Pancreas (tissue), 10 donors: ENCODE measurements at regions not wholly inside any gene's neighbourhood (a gene's known extent, or its start where the extent isn't known, plus 50 kb on each side); places are given as distances from the start of the nearest gene placed in this dataset.
A peak's percentile ranks its signal among the peaks of the same experiment; 100 is the strongest.

ENCODE experiments used
- ATAC-seq, 4 donors: fragments of 200-7000 bp; cut with Tn5 transposase; one replicate each; pipeline versions ENCODE4 v1.8.0 to v1.9.1; 2020; ENCODE audit warnings: mild to moderate bottlenecking in 4 of 4, moderate library complexity in 4 of 4
- DNase-seq, 6 donors: peaks; one replicate each; pipeline ENCODE4 v3.0.0-alpha.2; 2020
- FAIRE-seq: peaks from 2 replicates; lab custom pipeline; 2012; peaks lifted over from hg19 to GRCh38; lab: Jason Lieb, UNC
- H3K27ac ChIP-seq, 4 donors: fragments of 200-600 bp; sonication (generic); 1 replicate in 3 of 4; 2 replicates in 1 of 4; pipeline versions ENCODE4 v1.5.0 to v1.8.0; 2020
- H3K27me3 ChIP-seq, 4 donors: fragments of 200-600 bp; one replicate each; pipeline ENCODE4 v1.8.0; 2021
- H3K36me3 ChIP-seq, 3 donors: fragments of 200-600 bp; sonication (generic) in 1 of 3; one replicate each; pipeline versions ENCODE4 v1.5.0 to v1.8.0; 2020 to 2021
- H3K4me1 ChIP-seq, 3 donors: fragments of 200-600 bp; one replicate each; pipeline ENCODE4 v1.8.0; 2021
- H3K4me3 ChIP-seq, 4 donors: fragments of 200-600 bp; sonication (generic) in 2 of 4; one replicate each; pipeline versions ENCODE4 v1.5.0 to v1.8.0; 2020 to 2021
- H3K9me3 ChIP-seq, 4 donors: fragments of 200-600 bp; one replicate each; pipeline ENCODE4 v1.8.0; 2021
- CTCF ChIP-seq, 4 donors: fragments of 200-600 bp; sonication (generic) in 3 of 4; IDR thresholded peaks; one replicate each; pipeline versions ENCODE4 v1.5.0 to v1.8.0; 2021; ENCODE audit warnings: antibody characterized with exemption in 4 of 4
- WGBS, 2 donors: extraction: QIAGEN DNeasy Blood & Tissue Kit; methylation state at CpG; one replicate each; pipeline ENCODE4 v1.1.7; 2013; 5-methylcytosine and 5-hydroxymethylcytosine counted together
- intact Hi-C, 3 donors: fragments of 100-400 bp; cut with DNase I; formaldehyde crosslinking; loops; one replicate each; pipeline versions ENCODE4 v1.11.1 to v1.14.2; 2022
- donor health status: healthy with polysubstance abuse.
- donor health status: DM: no; HTN: no; CAD: no; lungs with moderate emphysema.
- donor health status: DM: no; HTN: no; CAD: no.
- donor health status: control.
- donor health status: control.
- donor health status: Bipolar disorder and iron deficiency.
- donor health status: DM: yes; HTN: yes; CAD: no.
- donor health status: DM: no; HTN: no; CAD: no.
- donor health status: DM: no; HTN: no; CAD: no.
- donor health status: DM: yes; HTN: yes; CAD: no.

DNA sequence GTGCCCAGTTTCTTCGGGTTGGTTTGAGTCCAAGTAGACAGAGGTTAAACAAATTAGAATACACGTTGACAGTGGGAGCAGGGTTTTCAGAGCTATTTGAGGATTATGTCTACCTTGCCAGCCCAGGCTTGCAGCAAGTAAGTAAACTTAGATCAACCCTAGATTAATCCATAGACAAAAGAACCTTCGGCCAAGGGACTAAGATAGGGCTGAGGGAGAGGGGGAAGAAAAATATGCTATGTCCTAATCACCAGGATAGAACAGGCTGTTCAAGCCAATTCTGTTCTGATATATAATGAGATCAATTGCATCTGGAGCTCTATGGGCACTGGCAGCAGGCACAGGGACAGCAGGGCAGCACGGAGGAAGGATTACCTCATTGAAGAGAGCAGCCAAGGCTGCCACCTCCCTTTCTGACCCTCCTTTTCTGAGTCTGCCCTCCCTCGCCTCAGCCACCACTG is 377.7 kb downstream of the PIK3R1 start:
- FAIRE-seq, result no peak
- 30 to 32% methylated on average over 5 of the region's 5 CpGs for WGBS, 2 donors
- Histone ChIP-seq H3K4me1 (no peaks in the 10 kb centered on the region), H3K27ac (no peak overlapping the region), H3K36me3 (no peaks in the 10 kb centered on the region), H3K27me3 (no peaks in the 10 kb centered on the region), H3K9me3 (no peaks in the 10 kb centered on the region), H3K4me3 (no peak overlapping the region)
- peak in 2 of 4 donors; percentile 41 to 44 for ATAC-seq
- intact Hi-C loops, result no loop called here
- no peak for DNase-seq
- TF ChIP-seq CTCF (IDR thresholded peaks at IDR 0.05), result no peak

GRCh38 chr5:68612972-68613371 is 397.4 kb downstream of the PIK3R1 start:
- ATAC-seq (no peak), DNase-seq (no peak), FAIRE-seq (no peak)
- Histone ChIP-seq H3K27ac (no peak overlapping the region), H3K9me3 (no peaks in the 10 kb centered on the region), H3K4me1 (no peaks in the 10 kb centered on the region), H3K4me3 (no peak overlapping the region), H3K36me3 (no peaks in the 10 kb centered on the region), H3K27me3 (no peaks in the 10 kb centered on the region)
- 65 to 69% methylated on average over 1 of the region's 1 CpG for WGBS, 2 donors
- no peak for TF ChIP-seq CTCF (IDR thresholded peaks at IDR 0.05)
- intact Hi-C loops, result no loop called here

DNA sequence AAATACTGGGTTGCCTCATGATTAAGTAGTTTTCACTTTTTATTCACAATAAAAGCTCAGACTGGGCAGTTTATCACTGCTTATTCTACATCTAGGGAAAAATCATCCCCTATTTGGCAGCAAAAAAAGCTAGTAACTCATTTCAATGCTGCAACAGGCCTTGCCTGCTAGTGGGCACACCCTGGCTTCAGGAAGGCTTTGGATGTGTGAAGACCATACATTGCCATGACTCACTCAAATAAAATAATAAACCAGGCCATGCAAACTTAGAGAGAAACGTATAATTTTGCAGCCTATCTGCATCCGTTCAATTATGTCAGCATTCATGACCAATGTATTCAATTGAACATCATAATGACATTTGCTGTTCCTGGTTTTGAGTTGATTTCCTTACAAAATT is 402.9 kb downstream of the PIK3R1 start:
- H3K4me1 ChIP-seq, result no peaks in the 10 kb centered on the region
- no peaks in the 10 kb centered on the region for H3K9me3 ChIP-seq
- no peak for DNase-seq
- no peaks in the 10 kb centered on the region for H3K27me3 ChIP-seq
- H3K27ac ChIP-seq, result no peak overlapping the region
- WGBS, 2 donors, result 76 to 79% methylated on average over 2 of the region's 2 CpGs
- TF ChIP-seq CTCF (IDR thresholded peaks at IDR 0.05), result no peak
- H3K4me3 ChIP-seq, result no peak overlapping the region
- FAIRE-seq, result no peak
- ATAC-seq, result no peak
- no peaks in the 10 kb centered on the region for H3K36me3 ChIP-seq
- intact Hi-C loops, result no loop called here

DNA sequence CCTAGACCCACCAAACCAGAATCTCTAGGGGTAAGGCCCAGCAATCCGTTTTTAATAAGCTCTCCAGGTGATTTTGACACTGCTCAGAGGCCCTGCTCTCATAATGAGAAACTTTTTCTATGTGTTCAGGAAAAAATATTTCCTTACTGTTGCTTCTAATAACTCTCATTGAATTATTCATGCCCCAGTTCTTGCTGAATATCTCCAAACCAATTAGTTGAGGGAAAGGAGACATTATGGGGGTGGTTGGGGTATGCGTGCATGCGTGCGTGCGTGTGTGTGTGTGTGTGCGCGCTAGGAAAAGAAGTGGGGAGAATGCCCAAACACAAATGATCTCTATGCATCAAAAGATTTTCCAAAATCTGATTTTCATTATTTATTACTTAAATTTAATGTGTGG is 411.4 kb downstream of the PIK3R1 start:
- Histone ChIP-seq H3K27ac (no peak overlapping the region), H3K27me3 (no peaks in the 10 kb centered on the region), H3K4me1 (no peaks in the 10 kb centered on the region), H3K9me3 (no peaks in the 10 kb centered on the region), H3K4me3 (no peak overlapping the region), H3K36me3 (no peaks in the 10 kb centered on the region)
- 89 to 90% methylated on average over 7 of the region's 7 CpGs for WGBS, 2 donors
- ATAC-seq (no peak), FAIRE-seq (no peak), DNase-seq (no peak)
- intact Hi-C loops, result no loop called here
- TF ChIP-seq CTCF (IDR thresholded peaks at IDR 0.05), result no peak

DNA sequence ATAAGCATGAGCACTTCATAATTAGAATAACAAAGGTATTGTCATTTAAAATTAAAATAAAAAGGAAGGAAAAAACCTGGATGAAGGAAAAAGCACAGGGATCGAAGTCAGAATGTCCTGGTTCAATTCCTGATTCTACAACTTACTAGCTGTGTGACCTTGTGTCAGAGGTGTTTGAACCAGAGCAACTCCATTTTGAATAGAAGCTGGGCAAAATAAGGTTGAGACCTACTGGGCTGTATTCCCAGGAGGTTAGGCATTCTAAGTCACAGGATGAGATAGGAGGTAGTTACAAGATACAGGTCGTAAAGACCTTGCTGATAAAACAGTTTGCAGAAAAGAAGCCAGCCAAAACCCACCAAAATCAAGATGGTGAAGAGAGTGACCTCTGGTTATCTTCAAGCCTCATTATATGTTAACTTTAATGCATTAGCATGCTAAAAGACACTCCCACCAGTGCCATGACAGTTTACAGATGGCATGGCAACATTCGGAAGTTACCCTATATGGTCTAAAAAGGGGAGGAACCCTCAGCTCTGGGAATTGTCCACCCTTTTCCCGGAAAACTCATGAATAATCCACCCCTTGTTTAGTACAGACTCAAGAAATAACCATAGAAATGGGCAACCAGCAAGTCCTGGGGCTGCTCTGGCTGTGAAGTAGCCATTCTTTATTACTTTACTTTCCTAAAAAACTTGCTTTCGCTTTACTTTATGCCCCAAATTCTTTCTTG is 412.7 kb downstream of the PIK3R1 start:
- Histone ChIP-seq H3K4me1 (no peaks in the 10 kb centered on the region), H3K27ac (no peak overlapping the region), H3K36me3 (no peaks in the 10 kb centered on the region), H3K9me3 (no peaks in the 10 kb centered on the region), H3K27me3 (no peaks in the 10 kb centered on the region), H3K4me3 (no peak overlapping the region)
- no peak for TF ChIP-seq CTCF (IDR thresholded peaks at IDR 0.05)
- no peak for DNase-seq
- FAIRE-seq, result no peak
- no peak for ATAC-seq
- WGBS, 2 donors, result 69 to 73% methylated on average over 5 of the region's 5 CpGs
- intact Hi-C loops, result no loop called here
